ENCODE measurements at regions not wholly inside any gene's neighbourhood (a gene's known extent, or its start where the extent isn't known, plus 50 kb on each side); places are given as distances from the start of the nearest gene placed in this dataset.

DNA sequence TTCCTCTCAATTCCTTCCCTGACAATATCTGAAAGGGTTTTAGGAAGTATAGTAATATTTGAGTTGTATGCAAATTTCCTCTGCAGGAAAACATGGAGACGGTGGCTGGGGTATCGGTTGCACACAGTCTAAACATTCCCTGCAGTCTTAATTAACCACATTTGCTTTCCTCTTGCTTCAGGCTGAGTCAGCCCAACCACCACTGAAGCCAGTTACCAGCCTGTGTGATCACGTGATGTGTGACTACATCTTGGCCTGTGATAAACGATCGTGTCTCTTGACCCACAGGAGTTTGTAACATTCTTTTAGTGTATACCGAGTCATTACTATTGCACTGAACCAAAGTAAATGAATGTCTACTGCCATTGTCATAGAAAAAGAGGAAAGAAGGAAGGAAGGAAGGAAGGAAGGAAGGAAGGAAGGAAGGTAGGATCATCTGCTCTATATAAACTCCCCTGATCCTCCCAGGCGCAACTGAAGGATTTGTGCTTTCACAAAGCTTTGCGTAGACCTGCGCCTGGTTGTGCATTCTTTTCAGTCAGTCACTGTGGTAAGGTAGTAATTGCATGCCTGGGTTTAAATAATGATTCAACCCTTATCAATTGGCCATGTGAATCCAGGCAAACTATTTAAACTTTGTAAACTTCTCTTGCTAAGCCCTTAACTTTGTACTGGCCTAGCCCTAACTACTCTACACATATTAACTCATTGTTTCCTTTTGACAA lies 280.6 kb upstream of the SALL1 start:
- DNase-seq (ENCODE audit: low spot score) = peak; percentile 15

- no peak for DNase-seq (ENCODE audit: low spot score)
These were observed 279.8 kb upstream of the SALL1 start for GRCh38 chr16:51430716-51431369.

- no peak for DNase-seq (ENCODE audit: low spot score)
These were observed 278.0 kb upstream of the SALL1 start for GRCh38 chr16:51429041-51429440.

DNA sequence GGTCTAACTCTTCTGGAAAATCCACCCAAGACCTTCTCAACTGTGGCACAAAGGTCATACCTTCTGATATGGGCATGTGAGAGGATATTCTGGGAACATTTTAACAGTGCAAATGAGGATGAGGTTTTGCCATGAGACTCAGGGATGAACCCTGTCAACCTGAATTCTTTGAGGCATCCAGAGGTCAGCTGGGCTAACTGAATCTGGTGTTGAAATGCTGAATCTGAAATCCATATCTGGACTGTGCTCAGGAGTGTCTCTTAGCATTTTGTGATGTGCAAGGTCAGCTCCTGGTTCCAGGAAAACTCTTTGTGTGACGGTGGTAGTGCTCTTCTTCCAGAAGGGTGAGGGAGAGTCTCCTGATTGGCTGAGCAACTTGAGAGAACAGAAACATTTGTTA lies 276.0 kb upstream of the SALL1 start:
- DNase-seq (ENCODE audit: low spot score) = no peak

DNA sequence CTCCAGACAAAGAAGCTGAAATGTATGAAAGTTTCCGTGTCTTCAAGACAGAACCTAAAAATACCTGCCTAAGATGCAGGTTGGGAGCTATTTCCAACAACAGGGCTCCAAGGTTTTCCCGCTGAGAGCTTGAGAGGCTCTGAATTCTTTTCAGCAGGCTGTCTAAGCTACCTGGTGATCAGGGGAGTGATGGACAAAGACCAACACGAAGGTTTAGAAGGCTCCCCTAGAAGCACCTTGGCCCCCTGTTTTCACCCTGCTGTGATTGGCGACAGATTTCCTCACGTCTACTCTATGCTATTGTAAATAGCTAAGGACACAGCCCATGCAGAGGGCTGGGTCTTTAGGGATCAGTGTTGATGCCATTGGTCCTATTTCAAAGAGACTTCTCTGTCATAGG lies 275.2 kb upstream of the SALL1 start:
- no peak for DNase-seq (ENCODE audit: low spot score)

DNA sequence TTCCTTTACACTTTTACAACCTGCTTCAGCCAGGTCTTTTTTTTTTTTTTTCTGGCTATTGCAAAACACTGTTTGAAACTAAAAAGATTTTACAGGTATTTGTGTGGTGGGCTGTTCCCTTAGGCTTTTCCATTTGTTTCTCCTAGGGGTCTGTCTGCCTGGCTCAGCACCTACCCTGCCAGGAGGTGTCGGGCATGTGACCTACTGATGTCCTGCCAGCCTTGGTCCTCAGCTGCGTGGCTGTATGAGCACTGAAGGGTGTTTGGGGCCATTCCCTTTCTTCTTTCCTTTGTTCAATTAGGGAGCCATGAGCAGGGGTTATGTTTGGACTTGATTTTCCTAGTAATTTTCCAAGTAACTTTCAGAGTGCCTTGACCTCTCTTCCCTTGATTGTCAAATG lies 269.2 kb upstream of the SALL1 start:
- DNase-seq (ENCODE audit: low spot score) = no peak

DNA sequence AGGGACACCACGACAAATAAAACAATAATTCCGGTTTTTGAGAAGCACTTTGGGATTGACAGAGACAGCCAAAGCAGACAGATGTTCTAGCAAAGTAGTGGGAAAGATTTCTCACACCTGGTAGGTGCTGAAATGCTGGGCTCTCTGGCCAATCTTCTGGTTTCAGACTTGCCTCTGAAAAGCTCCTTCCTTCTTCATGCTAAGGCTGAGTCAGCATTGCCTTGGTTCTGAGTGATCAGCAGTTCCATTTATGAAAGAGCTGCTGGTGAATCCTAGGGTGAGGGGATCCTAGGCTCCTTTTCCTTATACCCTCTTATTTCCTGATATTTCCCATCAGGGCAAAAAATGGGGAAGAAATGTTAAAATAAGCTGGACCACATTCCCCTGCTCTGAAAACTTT lies 268.7 kb upstream of the SALL1 start:
- DNase-seq (ENCODE audit: low spot score) = no peak

DNA sequence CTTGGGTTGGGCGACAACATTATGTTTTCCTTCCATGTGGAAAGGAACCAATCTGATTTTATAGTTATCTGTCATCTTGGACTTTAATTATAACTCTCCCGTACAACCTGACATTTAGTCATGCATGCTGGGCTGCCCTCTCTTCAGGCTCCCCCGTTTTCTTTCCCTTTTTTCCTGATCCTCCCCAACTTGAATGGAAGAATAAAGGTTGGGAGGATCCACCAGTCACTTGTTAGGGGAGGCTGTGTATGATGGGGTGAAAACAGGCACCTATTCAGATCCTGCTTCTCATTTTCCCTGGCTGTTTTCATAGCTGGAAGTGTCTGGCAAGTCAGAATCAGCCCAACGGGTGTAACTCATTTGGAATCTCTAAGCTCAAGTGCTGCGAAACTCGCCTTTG lies 267.2 kb upstream of the SALL1 start:
- no peak for DNase-seq (ENCODE audit: low spot score)

GRCh38 chr16:51416926-51417325 lies 265.9 kb upstream of the SALL1 start:
- no peak for DNase-seq (ENCODE audit: low spot score)

- DNase-seq (ENCODE audit: low spot score) = no peak
These were observed 259.1 kb upstream of the SALL1 start for GRCh38 chr16:51410125-51410524.

DNA sequence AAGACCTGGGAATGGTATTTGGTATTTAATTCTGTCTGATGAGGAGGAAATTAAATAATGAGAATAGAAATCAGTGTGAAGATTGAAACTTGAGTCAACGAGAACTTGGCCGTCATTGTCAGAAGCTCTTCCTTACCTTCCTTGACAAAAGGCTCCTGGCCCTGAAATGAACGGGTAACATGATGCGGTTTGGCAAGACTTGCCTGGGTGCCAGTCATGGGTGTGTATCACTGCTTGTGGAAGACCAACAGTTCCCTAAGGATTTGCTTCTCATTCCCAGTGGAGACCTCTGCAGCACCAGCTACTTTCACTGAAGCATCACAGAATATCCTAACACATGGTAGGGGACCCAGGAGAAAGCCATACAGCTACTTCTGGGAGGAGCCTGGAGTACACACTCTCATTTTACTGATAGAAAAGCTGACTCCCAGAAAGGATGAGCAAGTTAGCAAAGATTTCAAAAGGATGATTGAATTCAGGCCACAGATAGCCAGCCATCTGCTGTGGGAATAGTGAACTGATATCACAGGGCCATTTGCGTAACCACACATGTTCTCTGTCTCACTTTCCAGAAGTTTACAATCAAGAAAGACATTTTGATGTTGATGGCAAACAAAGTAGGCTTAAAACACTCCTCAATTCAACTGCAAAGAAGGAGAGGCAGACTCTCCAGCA lies 258.1 kb upstream of the SALL1 start:
- DNase-seq (ENCODE audit: low spot score) = peak; percentile 4

GRCh38 chr16:51408357-51408756 lies 257.3 kb upstream of the SALL1 start:
- DNase-seq (ENCODE audit: low spot score) = peak; percentile 62

GRCh38 chr16:51407921-51408320 lies 256.9 kb upstream of the SALL1 start:
- DNase-seq (ENCODE audit: low spot score) = no peak

DNA sequence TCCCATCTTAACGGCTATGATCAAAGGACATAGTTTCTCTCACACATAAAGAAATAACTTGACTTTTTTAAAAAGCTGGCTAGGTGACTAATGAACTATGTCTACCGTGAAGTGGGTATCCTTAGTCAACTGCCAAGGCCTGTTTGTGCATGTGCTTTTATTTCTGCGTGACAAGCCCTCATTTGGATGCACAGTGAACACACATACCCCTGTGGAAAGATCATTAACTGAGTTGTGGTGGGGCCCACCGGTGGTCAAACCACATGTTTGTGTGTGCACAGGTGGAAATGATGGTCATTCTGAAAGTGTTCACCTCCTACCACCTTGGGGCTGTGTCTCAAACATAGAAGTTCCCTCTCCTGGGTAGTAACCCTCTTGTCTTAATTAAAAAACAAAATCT lies 256.1 kb upstream of the SALL1 start:
- no peak for DNase-seq (ENCODE audit: low spot score)

DNA sequence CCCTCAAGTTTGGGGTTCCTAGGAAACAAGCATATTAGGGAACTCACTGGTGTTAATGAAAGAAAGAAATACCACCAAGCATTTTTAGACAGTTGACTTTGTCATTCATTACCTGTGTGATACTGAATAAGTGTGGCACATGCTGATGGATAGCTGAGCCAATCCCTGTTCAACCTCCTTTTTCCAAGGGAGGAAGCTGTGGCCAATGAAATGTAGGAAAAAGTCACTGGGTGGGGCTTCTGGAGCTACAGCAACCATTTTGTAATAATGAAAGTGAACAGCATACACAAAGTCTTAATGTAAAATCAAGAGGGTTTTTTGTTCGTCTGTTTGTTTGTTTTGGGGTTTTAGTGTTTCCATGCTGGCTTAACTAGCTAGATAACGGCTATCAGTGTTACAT lies 254.3 kb upstream of the SALL1 start:
- DNase-seq (ENCODE audit: low spot score) = no peak

DNA sequence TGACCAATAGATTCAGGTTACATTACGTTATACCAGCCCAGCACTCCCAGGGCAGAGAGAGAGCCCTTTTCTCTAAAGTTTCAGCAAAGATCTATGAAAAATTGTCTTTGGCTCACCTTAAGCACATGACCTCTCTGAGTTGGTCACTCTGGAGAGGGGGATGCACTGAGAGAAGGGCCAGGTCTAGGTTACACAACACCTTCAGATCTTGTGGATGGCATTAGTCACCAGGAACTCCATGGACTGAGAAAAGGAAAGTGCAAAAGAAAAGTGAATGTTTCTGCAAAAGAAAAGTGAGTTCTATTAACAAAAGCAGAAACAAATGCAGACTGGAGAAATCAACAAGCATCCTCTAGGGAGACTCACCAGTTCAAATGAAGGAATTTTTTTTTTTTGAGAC lies 253.3 kb upstream of the SALL1 start:
- no peak for DNase-seq (ENCODE audit: low spot score)

DNA sequence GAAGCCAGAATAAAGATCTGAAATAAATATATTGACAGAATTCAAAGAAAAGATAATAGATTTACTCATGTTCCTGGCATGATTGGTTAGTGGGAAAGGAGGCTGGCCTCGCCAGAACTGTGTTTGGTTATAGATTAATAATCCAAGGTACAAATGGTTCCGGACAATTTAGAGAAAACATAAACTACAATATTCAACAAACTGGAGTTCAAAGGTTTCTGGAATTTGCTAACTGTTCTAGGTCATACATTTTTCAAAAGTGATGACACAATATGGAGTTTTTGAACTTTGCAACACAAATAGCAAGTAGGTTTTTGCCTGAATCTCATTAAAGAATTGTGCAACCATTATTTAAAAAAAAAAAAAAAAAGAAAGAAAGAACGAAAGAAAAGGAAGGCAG lies 251.7 kb upstream of the SALL1 start:
- DNase-seq (ENCODE audit: low spot score) = no peak

- DNase-seq (ENCODE audit: low spot score) = no peak
These were observed 251.2 kb upstream of the SALL1 start for GRCh38 chr16:51402298-51402697.

DNA sequence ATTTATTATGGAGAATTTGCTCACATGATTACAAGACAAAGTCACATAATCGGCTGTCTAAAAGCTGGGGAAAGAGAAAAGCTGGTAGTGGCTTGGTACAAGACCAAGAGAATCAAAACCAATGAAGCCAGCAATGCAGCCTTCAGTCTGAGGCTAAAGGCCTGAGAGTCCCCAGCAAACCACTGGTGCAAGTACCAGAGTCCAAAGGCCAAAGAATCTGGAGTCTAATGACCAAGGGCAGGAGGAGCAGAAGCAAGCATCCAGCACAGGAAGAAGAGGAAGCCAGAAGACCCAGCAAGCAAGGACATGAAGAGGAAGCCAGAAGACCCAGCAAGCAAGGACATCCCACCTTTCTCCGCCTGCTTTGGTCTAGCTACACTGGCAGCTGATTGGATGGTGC lies 250.6 kb upstream of the SALL1 start:
- DNase-seq (ENCODE audit: low spot score) = no peak

GRCh38 chr16:51399908-51400670 lies 249.0 kb upstream of the SALL1 start:
- no peak for DNase-seq (ENCODE audit: low spot score)

GRCh38 chr16:51394421-51394820 lies 243.4 kb upstream of the SALL1 start:
- no peak for DNase-seq (ENCODE audit: low spot score)

- DNase-seq (ENCODE audit: low spot score) = peak; percentile 9
These were observed 242.4 kb upstream of the SALL1 start for GRCh38 chr16:51393381-51394005.
